ENCODE measurements at regions not wholly inside any gene's neighbourhood (a gene's known extent, or its start where the extent isn't known, plus 50 kb on each side); places are given as distances from the start of the nearest gene placed in this dataset.

GRCh38 chr6:99011151-99011550, 63.4 kb upstream of the FBXL4 start:
- intact Hi-C loops (cut with DNase I): no loop called here
- Histone ChIP-seq H3K27ac (no peak overlapping the region), H3K27me3 (no peaks in the 10 kb centered on the region), H3K4me1 (no peaks in the 10 kb centered on the region), H3K9me3 (no peaks in the 10 kb centered on the region), H3K4me3 (no peak overlapping the region), H3K36me3 (no peaks in the 10 kb centered on the region)
- TF ChIP-seq, protein P1, sequence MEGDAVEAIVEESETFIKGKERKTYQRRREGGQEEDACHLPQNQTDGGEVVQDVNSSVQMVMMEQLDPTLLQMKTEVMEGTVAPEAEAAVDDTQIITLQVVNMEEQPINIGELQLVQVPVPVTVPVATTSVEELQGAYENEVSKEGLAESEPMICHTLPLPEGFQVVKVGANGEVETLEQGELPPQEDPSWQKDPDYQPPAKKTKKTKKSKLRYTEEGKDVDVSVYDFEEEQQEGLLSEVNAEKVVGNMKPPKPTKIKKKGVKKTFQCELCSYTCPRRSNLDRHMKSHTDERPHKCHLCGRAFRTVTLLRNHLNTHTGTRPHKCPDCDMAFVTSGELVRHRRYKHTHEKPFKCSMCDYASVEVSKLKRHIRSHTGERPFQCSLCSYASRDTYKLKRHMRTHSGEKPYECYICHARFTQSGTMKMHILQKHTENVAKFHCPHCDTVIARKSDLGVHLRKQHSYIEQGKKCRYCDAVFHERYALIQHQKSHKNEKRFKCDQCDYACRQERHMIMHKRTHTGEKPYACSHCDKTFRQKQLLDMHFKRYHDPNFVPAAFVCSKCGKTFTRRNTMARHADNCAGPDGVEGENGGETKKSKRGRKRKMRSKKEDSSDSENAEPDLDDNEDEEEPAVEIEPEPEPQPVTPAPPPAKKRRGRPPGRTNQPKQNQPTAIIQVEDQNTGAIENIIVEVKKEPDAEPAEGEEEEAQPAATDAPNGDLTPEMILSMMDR (IDR thresholded peaks at IDR 0.05): no peak
- TF ChIP-seq POLR2A (IDR thresholded peaks at IDR 0.05): no peak
- no peak for DNase-seq
- ATAC-seq: no peak

- DNase-seq: no peak
- Histone ChIP-seq H3K9me3 (no peaks in the 10 kb centered on the region), H3K4me1 (no peaks in the 10 kb centered on the region), H3K36me3 (no peaks in the 10 kb centered on the region), H3K27ac (no peak overlapping the region), H3K4me3 (no peak overlapping the region), H3K27me3 (no peaks in the 10 kb centered on the region)
- TF ChIP-seq, protein P1 (IDR thresholded peaks at IDR 0.05): no peak
- TF ChIP-seq POLR2A (IDR thresholded peaks at IDR 0.05): no peak
- WGBS (ENCODE audit: insufficient coverage, low coverage, low lambda C conversion rate, missing lambda C conversion rate): 35% methylated on average over 1 of the region's 1 CpG
- intact Hi-C loops (cut with DNase I): no loop called here
- no peak for ATAC-seq
Observed at GRCh38 chr6:99002831-99003230, 55.1 kb upstream of the FBXL4 start.

GRCh38 chr6:98998103-98998502, 50.4 kb upstream of the FBXL4 start:
- Histone ChIP-seq H3K27ac (no peak overlapping the region), H3K4me3 (no peak overlapping the region), H3K36me3 (no peaks in the 10 kb centered on the region), H3K9me3 (no peaks in the 10 kb centered on the region), H3K4me1 (no peaks in the 10 kb centered on the region), H3K27me3 (no peaks in the 10 kb centered on the region)
- intact Hi-C loops (cut with DNase I): no loop called here
- no peak for ATAC-seq
- 65% methylated on average over 5 of the region's 5 CpGs for WGBS (ENCODE audit: insufficient coverage, low coverage, low lambda C conversion rate, missing lambda C conversion rate)
- TF ChIP-seq, protein P1 (IDR thresholded peaks at IDR 0.05): no peak
- TF ChIP-seq POLR2A (IDR thresholded peaks at IDR 0.05): no peak
- no peak for DNase-seq

MicroRNAs encoded in the stretch of these regions (microRNA counts, 767-probe panel; counts per million panel counts)
- 237 counts per million for microRNA hsa-miR-548ai

Small RNA genes in the stretch of these regions (microRNA-seq; reads per million reads assigned to microRNA genes)
- gene MIR548AI: 0 reads per million in 2 donors

Small RNA genes in the stretch of these regions (small RNA-seq; reads per million reads assigned to genes)
- gene MIR548AI: 0 reads per million in 2 experiments
